CD4-positive, alpha-beta T cell treated with Interleukin-6 at 100 ng/mL for 8 hours (primary cell): ENCODE measurements at regions not wholly inside any gene's neighbourhood (a gene's known extent, or its start where the extent isn't known, plus 50 kb on each side); places are given as distances from the start of the nearest gene placed in this dataset.
"Not testable (repeated sequence)": the region's sequence is repeated elsewhere in the genome, so short reads cannot be mapped to it uniquely, and the experiment has no call there.

Experiments
- DNase-seq: peaks from one replicate; pipeline ENCODE4 v3.0.0-alpha.2; 2020; ENCODE audit warnings: mixed read lengths, low spot score

- DNase-seq: no peak
Observed at GRCh38 chr11:103585401-103585800, 451.0 kb upstream of the DDI1 start.

- no peak for DNase-seq
Observed at GRCh38 chr11:103585911-103586310, 450.5 kb upstream of the DDI1 start.

GRCh38 chr11:103586756-103587155 is 449.7 kb upstream of the DDI1 start:
- no peak for DNase-seq

- DNase-seq: no peak
Observed at GRCh38 chr11:103587901-103588788, 448.3 kb upstream of the DDI1 start.

- no peak for DNase-seq
Observed at GRCh38 chr11:103591554-103591953, 444.9 kb upstream of the DDI1 start.

- DNase-seq: no peak
Observed at GRCh38 chr11:103594283-103594682, 442.2 kb upstream of the DDI1 start.

GRCh38 chr11:103596315-103596714 is 440.1 kb upstream of the DDI1 start:
- DNase-seq: no peak

GRCh38 chr11:103601225-103601846 is 435.1 kb upstream of the DDI1 start:
- DNase-seq: no peak

- DNase-seq: no peak
Observed at GRCh38 chr11:103602840-103603239, 433.6 kb upstream of the DDI1 start.

- DNase-seq: no peak
Observed at GRCh38 chr11:103604310-103604709, 432.1 kb upstream of the DDI1 start.

GRCh38 chr11:103608566-103608965 is 427.9 kb upstream of the DDI1 start:
- no peak for DNase-seq

- DNase-seq: no peak
Observed at GRCh38 chr11:103609117-103610066, 427.0 kb upstream of the DDI1 start.

- DNase-seq: no peak
Observed at GRCh38 chr11:103610435-103610834, 426.0 kb upstream of the DDI1 start.

- DNase-seq: not testable (repeated sequence)
Observed at GRCh38 chr11:103611526-103612260, 424.7 kb upstream of the DDI1 start.

- not testable (repeated sequence) for DNase-seq
Observed at GRCh38 chr11:103612451-103612850, 424.0 kb upstream of the DDI1 start.

GRCh38 chr11:103616586-103616985 is 419.9 kb upstream of the DDI1 start:
- not testable (repeated sequence) for DNase-seq

- DNase-seq: no peak
Observed at GRCh38 chr11:103618528-103618927, 417.9 kb upstream of the DDI1 start.

GRCh38 chr11:103619480-103619879 is 417.0 kb upstream of the DDI1 start:
- DNase-seq: no peak

- no peak for DNase-seq
Observed at GRCh38 chr11:103619938-103620337, 416.5 kb upstream of the DDI1 start.

- no peak for DNase-seq
Observed at GRCh38 chr11:103622296-103622695, 414.1 kb upstream of the DDI1 start.

GRCh38 chr11:103623933-103624332 is 412.5 kb upstream of the DDI1 start:
- DNase-seq: no peak
